ENCODE measurements at regions not wholly inside any gene's neighbourhood (a gene's known extent, or its start where the extent isn't known, plus 50 kb on each side); places are given as distances from the start of the nearest gene placed in this dataset.

- Histone ChIP-seq H3K9me3 (no peaks in the 10 kb centered on the region), H3K27me3 (no peaks in the 10 kb centered on the region), H3K27ac (no peak overlapping the region), H3K36me3 (no peaks in the 10 kb centered on the region), H3K4me1 (no peaks in the 10 kb centered on the region), H3K4me3 (no peak overlapping the region)
- TF ChIP-seq POLR2AphosphoS5 (IDR thresholded peaks at IDR 0.05): no peak
- TF ChIP-seq, protein P1, sequence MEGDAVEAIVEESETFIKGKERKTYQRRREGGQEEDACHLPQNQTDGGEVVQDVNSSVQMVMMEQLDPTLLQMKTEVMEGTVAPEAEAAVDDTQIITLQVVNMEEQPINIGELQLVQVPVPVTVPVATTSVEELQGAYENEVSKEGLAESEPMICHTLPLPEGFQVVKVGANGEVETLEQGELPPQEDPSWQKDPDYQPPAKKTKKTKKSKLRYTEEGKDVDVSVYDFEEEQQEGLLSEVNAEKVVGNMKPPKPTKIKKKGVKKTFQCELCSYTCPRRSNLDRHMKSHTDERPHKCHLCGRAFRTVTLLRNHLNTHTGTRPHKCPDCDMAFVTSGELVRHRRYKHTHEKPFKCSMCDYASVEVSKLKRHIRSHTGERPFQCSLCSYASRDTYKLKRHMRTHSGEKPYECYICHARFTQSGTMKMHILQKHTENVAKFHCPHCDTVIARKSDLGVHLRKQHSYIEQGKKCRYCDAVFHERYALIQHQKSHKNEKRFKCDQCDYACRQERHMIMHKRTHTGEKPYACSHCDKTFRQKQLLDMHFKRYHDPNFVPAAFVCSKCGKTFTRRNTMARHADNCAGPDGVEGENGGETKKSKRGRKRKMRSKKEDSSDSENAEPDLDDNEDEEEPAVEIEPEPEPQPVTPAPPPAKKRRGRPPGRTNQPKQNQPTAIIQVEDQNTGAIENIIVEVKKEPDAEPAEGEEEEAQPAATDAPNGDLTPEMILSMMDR (IDR thresholded peaks at IDR 0.05): no peak
- TF ChIP-seq EP300 (IDR thresholded peaks at IDR 0.05): no peak
- no peak for TF ChIP-seq POLR2A (IDR thresholded peaks at IDR 0.05)
- ATAC-seq (ENCODE audit: low FRiP score in 2 of 2) (peak in 1 of 2 donors; percentile 53), DNase-seq (no peak)
- WGBS, 2 donors: 72 to 74% methylated on average over 4 of the region's 4 CpGs
Measured at GRCh38 chr18:66764230-66764629, 160.3 kb upstream of the CDH19 start.

- no peak for DNase-seq
- 91 to 92% methylated on average over 4 of the region's 4 CpGs for WGBS, 2 donors
- Histone ChIP-seq H3K27me3 (no peaks in the 10 kb centered on the region), H3K4me1 (no peaks in the 10 kb centered on the region), H3K9me3 (no peaks in the 10 kb centered on the region), H3K4me3 (no peak overlapping the region), H3K27ac (no peak overlapping the region), H3K36me3 (no peaks in the 10 kb centered on the region)
- no peak for TF ChIP-seq POLR2AphosphoS5 (IDR thresholded peaks at IDR 0.05)
- TF ChIP-seq, protein P1 (IDR thresholded peaks at IDR 0.05): no peak
- no peak for TF ChIP-seq POLR2A (IDR thresholded peaks at IDR 0.05)
- no peak for TF ChIP-seq EP300 (IDR thresholded peaks at IDR 0.05)
- no peak for ATAC-seq (ENCODE audit: low FRiP score in 2 of 2)
Measured at GRCh38 chr18:66761166-66761565, 157.3 kb upstream of the CDH19 start.

DNA sequence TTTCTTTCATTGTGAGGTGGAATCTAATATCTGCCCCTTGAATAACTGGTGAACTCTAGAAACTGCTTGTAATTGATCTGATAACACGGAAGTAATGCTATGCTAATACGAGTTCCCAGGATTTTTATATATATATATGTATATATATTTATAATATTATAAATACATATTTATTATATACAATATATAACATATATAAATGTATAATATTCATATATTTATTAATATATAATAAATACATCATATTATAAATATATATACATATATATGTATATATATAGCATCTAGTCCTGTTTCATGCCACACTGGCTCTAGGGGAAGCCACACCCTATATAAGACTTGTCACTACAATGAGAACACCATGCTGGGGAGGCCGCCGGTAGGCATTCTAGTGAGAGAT, 156.7 kb upstream of the CDH19 start:
- Histone ChIP-seq H3K4me3 (no peak overlapping the region), H3K36me3 (no peaks in the 10 kb centered on the region), H3K27me3 (no peaks in the 10 kb centered on the region), H3K9me3 (no peaks in the 10 kb centered on the region), H3K27ac (no peak overlapping the region), H3K4me1 (no peaks in the 10 kb centered on the region)
- DNase-seq (no peak), ATAC-seq (ENCODE audit: low FRiP score in 2 of 2) (no peak)
- 93 to 94% methylated on average over 4 of the region's 4 CpGs for WGBS, 2 donors
- no peak for TF ChIP-seq POLR2AphosphoS5 (IDR thresholded peaks at IDR 0.05)
- TF ChIP-seq EP300 (IDR thresholded peaks at IDR 0.05): no peak
- TF ChIP-seq POLR2A (IDR thresholded peaks at IDR 0.05): no peak
- TF ChIP-seq, protein P1 (IDR thresholded peaks at IDR 0.05): no peak

DNA sequence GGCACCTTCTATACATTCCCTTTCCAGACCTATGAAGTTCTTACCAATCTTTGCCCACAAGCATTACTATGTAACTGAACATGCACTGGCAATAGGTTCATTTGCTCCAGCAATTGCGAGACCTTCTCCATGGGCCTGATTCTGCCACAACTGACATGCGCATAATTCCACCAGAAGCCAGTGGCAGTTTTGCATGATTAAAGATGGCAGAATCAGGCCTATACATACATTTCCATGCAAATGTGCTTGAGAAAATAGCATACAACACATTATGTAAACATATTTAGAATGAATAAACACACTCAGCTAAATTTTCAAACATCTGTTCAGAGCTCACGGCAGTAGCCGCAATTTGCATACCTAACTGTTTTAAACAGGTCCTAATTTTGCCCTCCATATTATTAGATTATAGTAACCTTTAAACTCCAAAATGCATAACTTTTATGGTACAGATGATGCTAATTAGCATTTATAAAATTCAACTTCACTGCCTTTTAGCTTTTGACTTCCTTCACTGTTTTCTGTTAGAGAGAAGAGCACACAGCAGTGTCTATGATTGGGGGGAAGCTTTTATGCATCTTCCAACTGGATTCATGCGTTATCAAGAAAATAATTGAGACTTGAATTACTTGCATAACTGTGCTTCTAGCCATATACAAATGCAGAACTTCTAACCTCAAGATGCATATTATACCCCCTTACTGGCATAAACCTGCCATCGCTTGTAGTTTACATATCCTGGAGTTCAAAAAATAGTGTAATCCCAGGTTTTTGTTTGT, 155.3 kb upstream of the CDH19 start:
- no peaks in the 10 kb centered on the region for H3K4me1 ChIP-seq
- TF ChIP-seq EP300 (IDR thresholded peaks at IDR 0.05) (no peak), POLR2AphosphoS5 (IDR thresholded peaks at IDR 0.05) (no peak), POLR2A (IDR thresholded peaks at IDR 0.05) (no peak)
- TF ChIP-seq, protein P1 (IDR thresholded peaks at IDR 0.05): no peak
- 89 to 91% methylated on average over 6 of the region's 6 CpGs for WGBS, 2 donors
- H3K9me3 ChIP-seq: no peaks in the 10 kb centered on the region
- H3K27me3 ChIP-seq: no peaks in the 10 kb centered on the region
- no peak for DNase-seq
- H3K4me3 ChIP-seq: no peak overlapping the region
- H3K36me3 ChIP-seq: no peaks in the 10 kb centered on the region
- no peak for ATAC-seq (ENCODE audit: low FRiP score in 2 of 2)
- H3K27ac ChIP-seq: no peak overlapping the region

DNA sequence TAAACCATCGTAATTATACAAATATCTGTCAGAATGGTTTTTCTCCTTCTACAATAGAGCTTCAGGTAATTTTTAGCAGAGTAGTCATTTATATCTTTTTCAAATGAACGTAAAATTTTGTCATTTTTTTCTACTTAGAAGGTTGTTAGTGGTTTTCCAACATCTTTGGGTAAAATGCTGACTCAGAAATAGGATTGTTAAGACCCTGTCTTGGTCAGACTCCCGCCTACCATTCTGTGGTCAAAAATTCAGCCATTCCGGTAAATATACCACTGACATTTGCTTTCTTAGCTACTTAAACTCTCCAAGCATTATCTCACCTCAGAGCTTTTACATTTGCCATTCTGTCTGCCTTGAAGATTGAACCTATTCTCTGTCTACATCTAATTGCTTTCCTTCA, 154.1 kb upstream of the CDH19 start:
- no peak overlapping the region for H3K27ac ChIP-seq
- H3K4me1 ChIP-seq: no peaks in the 10 kb centered on the region
- no peak for DNase-seq
- 82 to 86% methylated on average over 4 of the region's 4 CpGs for WGBS, 2 donors
- H3K36me3 ChIP-seq: no peaks in the 10 kb centered on the region
- ATAC-seq (ENCODE audit: low FRiP score in 2 of 2): no peak
- H3K27me3 ChIP-seq: no peaks in the 10 kb centered on the region
- TF ChIP-seq EP300 (IDR thresholded peaks at IDR 0.05) (no peak), POLR2A (IDR thresholded peaks at IDR 0.05) (no peak), POLR2AphosphoS5 (IDR thresholded peaks at IDR 0.05) (no peak)
- TF ChIP-seq, protein P1 (IDR thresholded peaks at IDR 0.05): no peak
- no peaks in the 10 kb centered on the region for H3K9me3 ChIP-seq
- no peak overlapping the region for H3K4me3 ChIP-seq
